Superior temporal gyrus (tissue), 1 donor: ENCODE measurements at regions not wholly inside any gene's neighbourhood (a gene's known extent, or its start where the extent isn't known, plus 50 kb on each side); places are given as distances from the start of the nearest gene placed in this dataset.

Source experiments
- DNase-seq: peaks from one replicate; pipeline ENCODE4 v3.0.0-alpha.2; 2016; ENCODE audit errors: extremely low spot score

GRCh38 chr2:139314059-139314458, 533.9 kb upstream of the NXPH2 start:
- no peak for DNase-seq

GRCh38 chr2:139296672-139297209, 516.6 kb upstream of the NXPH2 start:
- no peak for DNase-seq

DNA sequence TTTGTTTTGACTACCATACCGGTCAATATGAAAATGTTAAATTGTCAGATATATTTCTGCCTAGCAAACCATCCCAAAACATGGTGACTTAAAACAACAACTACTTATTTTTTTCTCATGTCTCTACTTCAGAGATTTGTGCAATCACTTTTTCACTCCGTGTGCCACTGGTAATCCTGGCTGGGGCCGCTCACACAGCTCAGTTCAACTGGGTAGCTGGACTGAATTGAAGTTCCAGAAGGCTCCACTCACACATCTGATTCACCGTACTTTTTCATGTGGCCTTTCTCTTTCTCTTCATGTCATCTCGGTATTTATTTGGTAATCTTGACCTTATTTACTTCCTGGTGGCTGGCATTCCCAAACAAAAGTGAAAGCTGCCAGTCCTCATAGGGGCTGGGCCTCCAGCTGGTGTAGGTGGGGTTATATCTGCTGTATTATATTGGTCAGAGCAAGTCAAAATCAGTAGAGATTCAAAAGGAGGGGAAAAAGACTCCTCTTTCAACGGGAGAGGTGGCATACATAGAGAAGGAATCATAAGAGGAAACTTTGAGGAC, 513.9 kb upstream of the NXPH2 start:
- no peak for DNase-seq

DNA sequence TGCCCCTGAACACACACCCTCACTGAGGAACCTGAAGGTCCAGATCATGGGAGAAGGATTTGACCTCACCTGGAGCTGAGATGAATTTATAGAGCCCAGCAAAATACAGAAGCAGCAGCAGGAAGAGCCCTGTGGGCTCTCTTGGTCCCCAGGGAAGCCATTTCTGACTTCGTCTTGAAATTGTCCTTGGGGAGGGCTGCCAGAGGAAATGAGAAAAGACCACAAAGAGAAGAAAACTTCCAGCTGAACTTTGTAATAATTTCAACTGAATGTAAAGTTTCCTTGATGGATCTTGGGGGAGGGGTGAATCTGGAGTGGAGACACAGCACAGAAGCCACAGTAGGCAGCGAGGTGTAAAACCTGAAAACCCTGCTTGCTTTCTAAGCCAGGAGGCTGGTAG, 500.9 kb upstream of the NXPH2 start:
- no peak for DNase-seq

DNA sequence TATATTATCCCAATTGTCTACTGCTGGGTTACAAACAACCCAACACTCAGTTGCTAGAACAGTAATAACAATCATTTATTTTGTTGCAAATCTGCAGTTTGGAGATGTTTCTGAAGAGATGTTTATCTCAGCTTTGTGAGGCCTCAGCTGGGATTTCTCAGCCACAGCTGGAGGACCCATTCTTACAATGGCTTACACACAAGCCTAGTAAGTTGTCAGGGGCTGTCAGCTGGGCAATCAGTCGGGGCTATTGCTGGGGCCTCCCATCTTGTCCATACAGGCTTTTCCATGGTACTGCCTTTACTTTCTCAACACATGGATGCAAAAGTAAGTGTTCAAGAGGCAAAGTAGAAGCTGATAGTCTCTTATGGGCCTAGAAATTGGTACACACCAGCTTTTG, 491.7 kb upstream of the NXPH2 start:
- DNase-seq, result no peak

DNA sequence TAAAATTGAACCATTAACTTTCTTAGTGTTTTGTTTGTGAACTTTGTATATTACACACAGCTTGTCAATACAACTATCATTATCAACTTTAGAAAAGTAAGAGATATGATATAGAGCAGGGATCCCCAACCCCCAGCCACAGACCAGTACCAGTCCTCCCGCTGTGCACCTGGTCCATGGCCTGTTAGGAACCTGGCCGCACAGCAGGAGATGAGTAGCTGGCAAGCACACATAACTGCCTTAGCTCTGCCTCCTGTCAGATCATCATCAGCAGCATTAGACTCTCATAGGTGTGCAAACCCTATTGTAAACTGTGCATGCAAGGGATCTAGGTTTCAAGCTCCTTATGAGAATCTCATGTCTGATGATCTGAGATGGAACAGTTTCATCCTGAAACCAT, 491.0 kb upstream of the NXPH2 start:
- no peak for DNase-seq

GRCh38 chr2:139260052-139260430, 479.9 kb upstream of the NXPH2 start:
- DNase-seq, result no peak

- DNase-seq, result no peak
These were observed 479.3 kb upstream of the NXPH2 start for GRCh38 chr2:139259422-139260051.

GRCh38 chr2:139241286-139241685, 461.1 kb upstream of the NXPH2 start:
- DNase-seq, result no peak

- no peak for DNase-seq
These were observed 456.8 kb upstream of the NXPH2 start for GRCh38 chr2:139237023-139237422.

- DNase-seq, result no peak
These were observed 450.7 kb upstream of the NXPH2 start for GRCh38 chr2:139230881-139231280.

DNA sequence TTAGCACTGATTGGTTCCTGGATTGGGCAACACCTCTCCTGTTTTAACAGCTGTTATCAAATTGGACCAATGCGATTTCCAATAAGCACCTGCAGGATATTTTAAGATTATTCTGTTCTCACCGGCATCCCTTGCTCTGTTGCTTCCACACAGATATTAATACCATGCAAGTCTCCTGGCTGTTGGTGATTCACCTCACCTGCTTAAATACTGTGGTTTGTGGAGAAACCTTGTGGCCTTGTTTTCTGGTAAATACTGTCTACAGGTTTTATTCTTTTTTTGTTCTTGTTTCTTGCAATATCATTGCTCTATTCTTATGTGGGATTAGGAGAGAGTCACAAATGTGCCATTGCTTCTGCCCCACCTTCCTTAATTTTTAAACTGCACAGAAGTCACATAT, 448.1 kb upstream of the NXPH2 start:
- no peak for DNase-seq

DNA sequence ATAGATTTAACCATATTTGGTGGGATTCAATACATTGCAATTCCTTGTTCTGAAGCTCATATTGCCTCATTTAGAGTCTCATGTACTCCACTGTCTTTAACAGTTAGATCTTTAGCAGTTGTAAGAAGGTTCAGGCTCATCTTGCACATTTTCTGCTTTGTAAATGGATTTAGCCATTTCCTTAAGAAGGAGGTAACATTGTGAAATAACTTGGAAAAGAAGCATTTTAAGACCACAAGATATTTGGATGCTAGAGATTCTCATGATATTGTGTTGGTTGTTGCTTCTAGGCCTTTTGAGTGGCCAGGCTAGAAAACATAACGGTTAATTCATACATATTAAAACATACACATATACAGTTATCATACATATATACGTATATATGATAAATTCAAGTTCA, 445.8 kb upstream of the NXPH2 start:
- DNase-seq, result no peak

DNA sequence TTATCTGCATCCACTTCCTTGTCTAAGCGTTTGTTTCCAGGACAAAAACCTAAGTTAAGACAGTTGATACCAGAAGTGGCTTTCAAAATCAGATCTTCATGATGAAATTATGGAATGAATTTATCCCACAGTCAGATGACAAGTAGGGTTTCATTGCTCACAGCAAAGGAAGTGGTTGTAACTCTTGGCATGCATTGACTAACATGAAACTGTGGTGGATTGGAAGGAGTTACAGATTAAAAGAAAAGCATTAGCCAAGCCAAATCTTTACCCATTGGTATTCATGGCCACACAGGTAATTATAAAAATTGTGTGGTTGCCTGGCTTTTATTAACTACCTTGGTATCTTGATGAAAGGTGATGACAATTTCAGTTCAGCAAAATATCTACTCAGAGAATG, 438.0 kb upstream of the NXPH2 start:
- no peak for DNase-seq

- DNase-seq, result no peak
These were observed 437.5 kb upstream of the NXPH2 start for GRCh38 chr2:139217641-139218040.

GRCh38 chr2:139216435-139216834, 436.2 kb upstream of the NXPH2 start:
- DNase-seq, result no peak

DNA sequence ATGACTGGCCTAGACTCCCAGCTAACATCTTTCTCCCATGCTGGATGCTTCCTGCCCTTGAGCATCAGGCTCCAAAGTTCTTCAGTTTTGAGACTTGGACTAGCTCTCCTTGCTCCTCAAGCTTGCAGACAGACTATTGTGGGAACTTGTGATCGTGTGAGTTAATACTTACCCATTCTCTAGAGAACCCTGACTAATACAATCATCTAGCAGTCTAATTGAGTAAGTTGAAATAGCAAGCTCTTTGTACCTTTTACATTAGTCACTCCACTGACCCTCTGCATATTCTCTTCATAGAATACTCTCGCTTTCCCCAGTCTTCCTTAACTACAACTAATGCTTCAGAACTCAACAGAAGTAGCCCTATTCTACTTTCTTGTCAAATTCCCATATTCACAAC, 434.6 kb upstream of the NXPH2 start:
- DNase-seq, result no peak

- DNase-seq, result no peak
These were observed 429.4 kb upstream of the NXPH2 start for GRCh38 chr2:139209586-139209985.

DNA sequence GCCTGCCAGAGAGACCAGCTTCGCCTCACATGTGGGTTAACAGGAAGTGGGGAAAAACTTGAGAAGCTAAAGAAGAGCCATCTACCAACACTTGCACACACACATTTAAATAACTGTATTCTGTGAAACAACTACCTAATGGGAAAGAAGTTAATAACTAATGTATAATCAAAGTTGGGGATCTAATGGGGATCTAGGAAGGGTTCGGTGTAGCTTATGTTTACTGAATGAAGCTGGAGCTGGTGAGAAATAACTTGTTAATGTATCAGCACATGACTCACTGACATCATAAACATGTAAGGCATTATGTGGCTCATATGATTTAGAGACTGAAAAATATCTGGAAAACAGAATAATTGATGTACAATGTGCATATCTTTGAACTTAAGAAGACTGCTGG, 421.3 kb upstream of the NXPH2 start:
- no peak for DNase-seq

- DNase-seq, result no peak
These were observed 416.6 kb upstream of the NXPH2 start for GRCh38 chr2:139196754-139197153.

- DNase-seq, result no peak
These were observed 414.4 kb upstream of the NXPH2 start for GRCh38 chr2:139194546-139194945.

- DNase-seq, result no peak
These were observed 396.9 kb upstream of the NXPH2 start for GRCh38 chr2:139177041-139177440.

GRCh38 chr2:139175510-139175909, 395.3 kb upstream of the NXPH2 start:
- no peak for DNase-seq

GRCh38 chr2:139170406-139170805, 390.2 kb upstream of the NXPH2 start:
- DNase-seq, result no peak
